ENCODE measurements at regions not wholly inside any gene's neighbourhood (a gene's known extent, or its start where the extent isn't known, plus 50 kb on each side); places are given as distances from the start of the nearest gene placed in this dataset.

GRCh38 chr16:76756951-76757350 is 434.0 kb upstream of the MON1B start:
- TF ChIP-seq, protein P1, sequence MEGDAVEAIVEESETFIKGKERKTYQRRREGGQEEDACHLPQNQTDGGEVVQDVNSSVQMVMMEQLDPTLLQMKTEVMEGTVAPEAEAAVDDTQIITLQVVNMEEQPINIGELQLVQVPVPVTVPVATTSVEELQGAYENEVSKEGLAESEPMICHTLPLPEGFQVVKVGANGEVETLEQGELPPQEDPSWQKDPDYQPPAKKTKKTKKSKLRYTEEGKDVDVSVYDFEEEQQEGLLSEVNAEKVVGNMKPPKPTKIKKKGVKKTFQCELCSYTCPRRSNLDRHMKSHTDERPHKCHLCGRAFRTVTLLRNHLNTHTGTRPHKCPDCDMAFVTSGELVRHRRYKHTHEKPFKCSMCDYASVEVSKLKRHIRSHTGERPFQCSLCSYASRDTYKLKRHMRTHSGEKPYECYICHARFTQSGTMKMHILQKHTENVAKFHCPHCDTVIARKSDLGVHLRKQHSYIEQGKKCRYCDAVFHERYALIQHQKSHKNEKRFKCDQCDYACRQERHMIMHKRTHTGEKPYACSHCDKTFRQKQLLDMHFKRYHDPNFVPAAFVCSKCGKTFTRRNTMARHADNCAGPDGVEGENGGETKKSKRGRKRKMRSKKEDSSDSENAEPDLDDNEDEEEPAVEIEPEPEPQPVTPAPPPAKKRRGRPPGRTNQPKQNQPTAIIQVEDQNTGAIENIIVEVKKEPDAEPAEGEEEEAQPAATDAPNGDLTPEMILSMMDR (conservative IDR thresholded peaks at IDR 0.05; ENCODE audit: low read depth, low read length) = no peak
- no peak for TF ChIP-seq EZH2 (IDR thresholded peaks at IDR 0.05; ENCODE audit: borderline replicate concordance, low read depth, low read length, poor library complexity, severe bottlenecking)
